GM21825 (cell line): ENCODE measurements at regions not wholly inside any gene's neighbourhood (a gene's known extent, or its start where the extent isn't known, plus 50 kb on each side); places are given as distances from the start of the nearest gene placed in this dataset.
"Not testable (repeated sequence)": the region's sequence is repeated elsewhere in the genome, so short reads cannot be mapped to it uniquely, and the experiment has no call there.

Experiments
- ATAC-seq: cut with Tn5 transposase; IDR thresholded peaks from one replicate; pipeline ENCODE4 v1.9.1; 2021; ENCODE audit warnings: mild to moderate bottlenecking, moderate library complexity; ENCODE audit not compliant: unreplicated experiment

GRCh38 chr6:4224067-4224978 lies 88.9 kb upstream of the ECI2 start:
- ATAC-seq: no peak

- no peak for ATAC-seq
These were observed 85.2 kb upstream of the ECI2 start for GRCh38 chr6:4220558-4220957.

- ATAC-seq: not testable (repeated sequence)
These were observed 83.4 kb upstream of the ECI2 start for GRCh38 chr6:4218619-4219317.

GRCh38 chr6:4212588-4212987 lies 77.2 kb upstream of the ECI2 start:
- ATAC-seq: no peak

- no peak for ATAC-seq
These were observed 75.4 kb upstream of the ECI2 start for GRCh38 chr6:4210629-4211419.

GRCh38 chr6:4209196-4209595 lies 73.8 kb upstream of the ECI2 start:
- no peak for ATAC-seq

GRCh38 chr6:4208158-4208557 lies 72.8 kb upstream of the ECI2 start:
- ATAC-seq: no peak

- ATAC-seq: not testable (repeated sequence)
These were observed 68.5 kb upstream of the ECI2 start for GRCh38 chr6:4203642-4204417.

GRCh38 chr6:4192627-4193026 lies 57.3 kb upstream of the ECI2 start:
- ATAC-seq: no peak

GRCh38 chr6:4192173-4192572 lies 56.8 kb upstream of the ECI2 start:
- ATAC-seq: no peak

GRCh38 chr6:4191271-4191721 lies 55.9 kb upstream of the ECI2 start:
- ATAC-seq: no peak

- no peak for ATAC-seq
These were observed 53.9 kb upstream of the ECI2 start for GRCh38 chr6:4189249-4189648.

- ATAC-seq: no peak
These were observed 53.4 kb upstream of the ECI2 start for GRCh38 chr6:4188801-4189200.

GRCh38 chr6:4187480-4187879 lies 52.1 kb upstream of the ECI2 start:
- ATAC-seq: no peak

GRCh38 chr6:4186385-4186784 lies 51.0 kb upstream of the ECI2 start:
- no peak for ATAC-seq

GRCh38 chr6:4185846-4186245 lies 50.5 kb upstream of the ECI2 start:
- ATAC-seq: no peak

- ATAC-seq: no peak
These were observed 50.0 kb upstream of the ECI2 start for GRCh38 chr6:4185419-4185818.
